ENCODE measurements at regions not wholly inside any gene's neighbourhood (a gene's known extent, or its start where the extent isn't known, plus 50 kb on each side); places are given as distances from the start of the nearest gene placed in this dataset.

GRCh38 chr5:158286827-158287226 is 427.9 kb upstream of the CLINT1 start:
- H3K9me3 Mint-ChIP-seq (ENCODE audit: unreplicated experiment), result no peaks in the 10 kb centered on the region
- H3K36me3 Mint-ChIP-seq (ENCODE audit: unreplicated experiment), result peaks cover 5% of the 10 kb centered on the region
- TF ChIP-seq, protein P1, sequence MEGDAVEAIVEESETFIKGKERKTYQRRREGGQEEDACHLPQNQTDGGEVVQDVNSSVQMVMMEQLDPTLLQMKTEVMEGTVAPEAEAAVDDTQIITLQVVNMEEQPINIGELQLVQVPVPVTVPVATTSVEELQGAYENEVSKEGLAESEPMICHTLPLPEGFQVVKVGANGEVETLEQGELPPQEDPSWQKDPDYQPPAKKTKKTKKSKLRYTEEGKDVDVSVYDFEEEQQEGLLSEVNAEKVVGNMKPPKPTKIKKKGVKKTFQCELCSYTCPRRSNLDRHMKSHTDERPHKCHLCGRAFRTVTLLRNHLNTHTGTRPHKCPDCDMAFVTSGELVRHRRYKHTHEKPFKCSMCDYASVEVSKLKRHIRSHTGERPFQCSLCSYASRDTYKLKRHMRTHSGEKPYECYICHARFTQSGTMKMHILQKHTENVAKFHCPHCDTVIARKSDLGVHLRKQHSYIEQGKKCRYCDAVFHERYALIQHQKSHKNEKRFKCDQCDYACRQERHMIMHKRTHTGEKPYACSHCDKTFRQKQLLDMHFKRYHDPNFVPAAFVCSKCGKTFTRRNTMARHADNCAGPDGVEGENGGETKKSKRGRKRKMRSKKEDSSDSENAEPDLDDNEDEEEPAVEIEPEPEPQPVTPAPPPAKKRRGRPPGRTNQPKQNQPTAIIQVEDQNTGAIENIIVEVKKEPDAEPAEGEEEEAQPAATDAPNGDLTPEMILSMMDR (IDR thresholded peaks at IDR 0.05; ENCODE audit: partially characterized antibody, unreplicated experiment), result no peak
- H3K4me1 Mint-ChIP-seq (ENCODE audit: low read depth, unreplicated experiment), result peaks cover 3% of the 10 kb centered on the region
- H3K4me3 Mint-ChIP-seq (ENCODE audit: unreplicated experiment), result no peak overlapping the region
- H3K27me3 Mint-ChIP-seq (ENCODE audit: unreplicated experiment), result peaks cover 1% of the 10 kb centered on the region
- H3K27ac Mint-ChIP-seq (ENCODE audit: unreplicated experiment), result no peak overlapping the region
- no peak for DNase-seq

DNA sequence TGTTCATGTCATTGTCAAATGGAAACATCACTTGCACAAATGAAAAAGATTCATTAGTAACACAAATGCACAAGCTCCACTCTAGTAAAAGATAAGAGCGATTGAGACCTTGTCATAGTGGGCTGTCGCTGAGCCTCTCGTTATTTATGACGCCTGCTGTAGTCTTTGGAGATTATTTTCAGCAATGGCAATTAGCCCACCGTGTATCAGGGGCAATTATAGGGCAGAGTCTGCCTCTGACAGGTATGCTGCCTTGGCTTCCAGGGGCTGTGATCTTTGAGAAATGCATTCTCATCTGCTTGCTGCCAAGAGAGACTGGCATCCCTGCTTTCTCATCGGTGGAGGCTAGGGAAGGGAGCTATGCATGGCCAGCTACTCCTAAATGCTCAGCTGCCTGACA is 426.8 kb upstream of the CLINT1 start:
- no peaks in the 10 kb centered on the region for H3K9me3 Mint-ChIP-seq (ENCODE audit: unreplicated experiment)
- no peak overlapping the region for H3K27ac Mint-ChIP-seq (ENCODE audit: unreplicated experiment)
- H3K36me3 Mint-ChIP-seq (ENCODE audit: unreplicated experiment), result peaks cover 5% of the 10 kb centered on the region
- TF ChIP-seq, protein P1 (IDR thresholded peaks at IDR 0.05; ENCODE audit: partially characterized antibody, unreplicated experiment), result no peak
- H3K4me1 Mint-ChIP-seq (ENCODE audit: low read depth, unreplicated experiment), result peaks cover 3% of the 10 kb centered on the region
- H3K4me3 Mint-ChIP-seq (ENCODE audit: unreplicated experiment), result no peak overlapping the region
- peaks cover 1% of the 10 kb centered on the region for H3K27me3 Mint-ChIP-seq (ENCODE audit: unreplicated experiment)
- no peak for DNase-seq

DNA sequence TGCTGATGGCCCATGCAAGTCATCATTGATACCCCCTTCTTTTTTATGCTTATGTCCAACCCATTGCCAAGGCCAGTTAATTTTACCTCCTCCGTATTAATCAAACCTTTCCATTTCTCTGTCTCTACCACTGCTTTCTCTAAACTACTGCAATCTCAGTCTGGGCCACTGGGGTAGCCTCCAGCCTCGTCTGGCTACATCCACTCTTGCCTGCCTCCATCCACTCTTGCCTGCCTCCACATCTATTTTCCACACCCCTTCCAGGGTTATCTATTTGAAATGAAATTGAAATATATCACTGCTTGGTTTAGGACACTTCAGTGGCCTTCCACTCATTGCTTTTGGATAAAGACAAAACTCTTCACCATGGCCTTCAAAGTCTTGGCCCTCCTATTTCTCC is 425.3 kb upstream of the CLINT1 start:
- Mint-ChIP-seq H3K9me3 (ENCODE audit: unreplicated experiment) (no peaks in the 10 kb centered on the region), H3K27ac (ENCODE audit: unreplicated experiment) (no peak overlapping the region), H3K36me3 (ENCODE audit: unreplicated experiment) (peaks cover 2% of the 10 kb centered on the region), H3K27me3 (ENCODE audit: unreplicated experiment) (peaks cover 1% of the 10 kb centered on the region), H3K4me3 (ENCODE audit: unreplicated experiment) (no peak overlapping the region), H3K4me1 (ENCODE audit: low read depth, unreplicated experiment) (no peaks in the 10 kb centered on the region)
- DNase-seq, result no peak
- TF ChIP-seq, protein P1 (IDR thresholded peaks at IDR 0.05; ENCODE audit: partially characterized antibody, unreplicated experiment), result no peak

GRCh38 chr5:158283397-158283796 is 424.5 kb upstream of the CLINT1 start:
- Mint-ChIP-seq H3K4me3 (ENCODE audit: unreplicated experiment) (no peak overlapping the region), H3K27me3 (ENCODE audit: unreplicated experiment) (peaks cover 1% of the 10 kb centered on the region), H3K4me1 (ENCODE audit: low read depth, unreplicated experiment) (no peaks in the 10 kb centered on the region), H3K27ac (ENCODE audit: unreplicated experiment) (no peak overlapping the region), H3K9me3 (ENCODE audit: unreplicated experiment) (no peaks in the 10 kb centered on the region), H3K36me3 (ENCODE audit: unreplicated experiment) (no peaks in the 10 kb centered on the region)
- DNase-seq, result no peak
- TF ChIP-seq, protein P1 (IDR thresholded peaks at IDR 0.05; ENCODE audit: partially characterized antibody, unreplicated experiment), result no peak

DNA sequence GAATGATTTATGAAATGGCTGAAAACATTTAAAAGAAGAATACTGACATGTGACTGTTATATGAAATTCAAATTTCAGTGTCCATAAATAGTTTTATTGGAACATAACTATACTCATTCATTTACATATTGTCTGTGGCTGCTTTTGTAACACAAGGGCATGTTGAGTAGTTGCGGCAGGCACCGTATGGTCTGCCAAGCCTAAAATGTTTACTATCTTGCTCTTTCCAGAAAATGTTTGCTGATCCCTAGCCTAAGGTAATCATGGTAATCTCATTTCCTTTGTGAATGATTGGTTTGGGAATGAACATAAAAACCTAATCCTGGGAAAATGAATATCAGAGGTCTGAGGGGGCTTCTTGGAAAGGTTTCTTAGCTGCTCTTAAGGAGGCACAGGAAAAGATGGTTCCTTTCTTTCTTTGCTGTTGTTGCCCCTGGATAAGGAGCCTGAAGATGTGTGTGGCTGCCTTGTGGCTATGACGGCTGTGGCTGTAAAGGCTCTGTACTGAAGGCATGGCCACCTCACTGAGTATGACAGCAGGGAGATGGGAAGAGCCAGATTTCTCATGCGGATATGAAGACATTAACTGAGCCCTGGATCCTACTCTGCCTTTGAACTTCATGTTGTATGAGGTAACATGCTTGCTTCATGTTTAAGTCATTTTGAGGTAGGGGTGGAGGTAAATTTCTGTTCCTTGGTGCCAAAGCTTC is 419.4 kb upstream of the CLINT1 start:
- H3K4me1 Mint-ChIP-seq (ENCODE audit: low read depth, unreplicated experiment), result peaks cover 2% of the 10 kb centered on the region
- H3K36me3 Mint-ChIP-seq (ENCODE audit: unreplicated experiment), result no peaks in the 10 kb centered on the region

More for the DNA sequence above, 419.4 kb upstream of the CLINT1 start:
- Mint-ChIP-seq H3K27me3 (ENCODE audit: unreplicated experiment) (no peaks in the 10 kb centered on the region), H3K27ac (ENCODE audit: unreplicated experiment) (no peak overlapping the region), H3K9me3 (ENCODE audit: unreplicated experiment) (no peaks in the 10 kb centered on the region), H3K4me3 (ENCODE audit: unreplicated experiment) (no peak overlapping the region)
- DNase-seq, result no peak
- TF ChIP-seq, protein P1 (IDR thresholded peaks at IDR 0.05; ENCODE audit: partially characterized antibody, unreplicated experiment), result no peak

All from glutamatergic neuron (in vitro differentiated cells).